ENCODE measurements at regions not wholly inside any gene's neighbourhood (a gene's known extent, or its start where the extent isn't known, plus 50 kb on each side); places are given as distances from the start of the nearest gene placed in this dataset.

DNA sequence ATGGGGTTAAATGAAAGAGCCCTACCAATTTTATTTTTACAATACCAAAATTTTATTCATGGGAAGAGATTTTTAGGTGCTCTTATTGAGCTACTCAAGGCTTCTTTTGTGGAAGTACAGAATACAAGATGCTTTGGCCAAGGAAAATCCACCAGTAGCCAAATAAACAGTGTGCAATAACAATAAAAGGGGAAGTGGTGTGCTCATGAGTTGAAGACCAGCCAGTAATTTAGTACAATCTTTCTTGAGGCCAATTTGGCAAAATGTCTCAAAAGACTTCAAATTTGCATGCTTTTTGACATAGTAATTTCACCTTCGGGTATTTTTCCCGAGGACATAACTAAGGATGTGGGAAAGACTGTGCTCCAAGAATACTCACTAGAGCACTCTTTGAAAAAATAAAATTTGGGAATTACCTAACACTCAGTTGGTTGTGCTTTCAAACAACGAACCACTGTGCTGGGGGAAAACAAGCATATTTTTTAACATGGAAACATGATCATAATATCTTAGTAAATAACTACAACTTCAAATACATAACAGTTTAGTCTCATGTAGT is 294.0 kb downstream of the DIPK2A start:
- TF ChIP-seq CTCF (IDR thresholded peaks at IDR 0.05) (no peak), POLR2AphosphoS5 (IDR thresholded peaks at IDR 0.05) (no peak), POLR2A (IDR thresholded peaks at IDR 0.05) (no peak)
- Histone ChIP-seq H3K4me3 (no peak overlapping the region), H3K4me1 (no peaks in the 10 kb centered on the region), H3K27ac (no peak overlapping the region), H3K36me3 (no peaks in the 10 kb centered on the region), H3K27me3 (no peaks in the 10 kb centered on the region), H3K9me3 (no peaks in the 10 kb centered on the region)
- no peak for DNase-seq (ENCODE audit: low spot score in 2 of 2)
- intact Hi-C loops (cut with DNase I; ENCODE audit: low total_unique reads), result no loop called here

DNA sequence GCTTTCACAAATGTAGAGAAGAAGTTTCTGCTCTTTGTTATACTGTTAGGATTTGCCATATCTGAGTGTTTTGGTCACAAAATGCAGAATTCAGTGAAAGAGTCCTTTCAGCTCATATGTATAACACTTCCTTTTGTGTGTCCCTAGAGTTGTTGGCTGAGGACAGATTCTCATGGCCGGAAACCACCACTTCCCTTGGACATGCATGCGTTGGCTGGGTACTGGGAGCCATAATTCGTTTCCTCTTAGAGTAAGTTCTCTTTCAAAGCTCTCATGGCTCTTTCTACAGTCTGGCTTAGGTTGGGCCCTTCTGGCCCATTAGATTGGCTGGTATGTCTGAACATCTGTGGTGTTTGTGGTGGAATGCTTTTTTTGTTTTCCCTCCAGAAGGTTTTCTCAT is 298.5 kb downstream of the DIPK2A start:
- H3K4me3 ChIP-seq, result no peak overlapping the region
- TF ChIP-seq POLR2A (IDR thresholded peaks at IDR 0.05) (no peak), CTCF (IDR thresholded peaks at IDR 0.05) (no peak), POLR2AphosphoS5 (IDR thresholded peaks at IDR 0.05) (no peak)
- H3K4me1 ChIP-seq, result no peaks in the 10 kb centered on the region
- H3K27ac ChIP-seq, result no peak overlapping the region
- no peaks in the 10 kb centered on the region for H3K9me3 ChIP-seq
- DNase-seq (ENCODE audit: low spot score in 2 of 2), result no peak
- intact Hi-C loops (cut with DNase I; ENCODE audit: low total_unique reads), result no loop called here
- no peaks in the 10 kb centered on the region for H3K36me3 ChIP-seq
- no peaks in the 10 kb centered on the region for H3K27me3 ChIP-seq

- intact Hi-C loops (cut with DNase I; ENCODE audit: low total_unique reads), result no loop called here
- H3K27ac ChIP-seq, result no peak overlapping the region
- H3K9me3 ChIP-seq, result no peaks in the 10 kb centered on the region
- no peak for DNase-seq (ENCODE audit: low spot score in 2 of 2)
- H3K4me3 ChIP-seq, result no peak overlapping the region
- TF ChIP-seq CTCF (IDR thresholded peaks at IDR 0.05), result no peak
- no peak for TF ChIP-seq POLR2AphosphoS5 (IDR thresholded peaks at IDR 0.05)
- TF ChIP-seq POLR2A (IDR thresholded peaks at IDR 0.05), result no peak
- H3K27me3 ChIP-seq, result no peaks in the 10 kb centered on the region
- H3K36me3 ChIP-seq, result no peaks in the 10 kb centered on the region
- H3K4me1 ChIP-seq, result no peaks in the 10 kb centered on the region
These were observed 301.1 kb downstream of the DIPK2A start for GRCh38 chr3:144272680-144273079.

GRCh38 chr3:144273601-144274000 is 302.0 kb downstream of the DIPK2A start:
- TF ChIP-seq POLR2A (IDR thresholded peaks at IDR 0.05), result no peak
- TF ChIP-seq CTCF (IDR thresholded peaks at IDR 0.05), result no peak
- no peak for TF ChIP-seq POLR2AphosphoS5 (IDR thresholded peaks at IDR 0.05)
- no peak for DNase-seq (ENCODE audit: low spot score in 2 of 2)
- intact Hi-C loops (cut with DNase I; ENCODE audit: low total_unique reads), result no loop called here
- H3K27me3 ChIP-seq, result no peaks in the 10 kb centered on the region
- H3K9me3 ChIP-seq, result no peaks in the 10 kb centered on the region
- H3K27ac ChIP-seq, result no peak overlapping the region
- no peak overlapping the region for H3K4me3 ChIP-seq
- H3K4me1 ChIP-seq, result no peaks in the 10 kb centered on the region
- no peaks in the 10 kb centered on the region for H3K36me3 ChIP-seq

DNA sequence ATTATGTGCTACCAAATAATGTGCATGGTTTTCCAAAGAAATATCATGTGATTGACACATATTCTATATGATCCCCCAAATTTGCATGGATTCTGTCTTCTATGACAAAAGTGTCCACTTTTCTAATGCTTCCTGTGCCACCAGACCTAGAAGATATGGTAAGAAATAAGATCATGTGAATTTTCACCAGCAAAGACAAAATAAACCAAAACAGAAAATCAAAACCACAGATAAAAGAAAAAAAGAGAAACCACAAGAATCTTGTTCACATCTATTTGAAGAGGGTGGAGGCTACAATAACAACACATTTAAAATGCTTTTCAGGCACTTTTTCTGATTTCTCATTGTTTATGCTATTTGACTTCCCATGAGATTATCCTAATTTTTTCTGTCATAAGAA is 303.4 kb downstream of the DIPK2A start:
- H3K4me3 ChIP-seq, result no peak overlapping the region
- H3K36me3 ChIP-seq, result no peaks in the 10 kb centered on the region
- intact Hi-C loops (cut with DNase I; ENCODE audit: low total_unique reads), result no loop called here
- H3K9me3 ChIP-seq, result no peaks in the 10 kb centered on the region
- TF ChIP-seq POLR2AphosphoS5 (IDR thresholded peaks at IDR 0.05) (no peak), POLR2A (IDR thresholded peaks at IDR 0.05) (no peak), CTCF (IDR thresholded peaks at IDR 0.05) (no peak)
- no peaks in the 10 kb centered on the region for H3K27me3 ChIP-seq
- no peaks in the 10 kb centered on the region for H3K4me1 ChIP-seq
- DNase-seq (ENCODE audit: low spot score in 2 of 2), result no peak
- no peak overlapping the region for H3K27ac ChIP-seq

Measured in breast epithelium (tissue), 4 donors.